ENCODE measurements at regions not wholly inside any gene's neighbourhood (a gene's known extent, or its start where the extent isn't known, plus 50 kb on each side); places are given as distances from the start of the nearest gene placed in this dataset.

DNA sequence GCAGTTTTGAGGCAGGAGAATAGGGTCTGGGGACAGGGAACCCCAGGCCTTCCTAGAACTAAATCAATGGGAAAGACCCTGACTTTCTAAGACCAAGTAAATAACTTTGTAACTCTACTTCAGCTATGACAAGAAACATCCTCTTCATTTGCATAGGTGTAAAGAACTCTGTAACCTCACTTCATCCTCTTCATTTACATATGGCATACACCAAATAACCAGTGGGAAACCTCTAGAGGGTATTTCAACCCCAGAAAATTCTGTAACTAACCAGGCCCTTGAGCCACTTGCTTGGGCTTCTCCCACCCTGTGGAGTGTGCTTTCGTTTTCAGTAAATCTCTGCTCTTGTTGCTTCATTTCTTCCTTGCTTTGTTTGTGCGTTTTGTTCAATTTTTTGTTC is 495.6 kb downstream of the SIPA1L2 start:
- no peak overlapping the region for H3K27ac ChIP-seq (ENCODE audit: insufficient read depth, low read length)
- no peak for DNase-seq
- no peak overlapping the region for H3K56ac ChIP-seq (ENCODE audit: extremely low read depth, insufficient read depth, low read length)
- no CpG with 5 or more reads among the region's 2 CpGs for WGBS, 2 experiments (ENCODE audit: extremely low coverage in 2 of 2, insufficient read length in 1 of 2)
- H3K14ac ChIP-seq (replicated peaks; ENCODE audit: low read depth, low read length): no peak overlapping the region
- H3K79me1 ChIP-seq (ENCODE audit: low read depth in 1 of 2, low read length in 2 of 2): no peaks in the 10 kb centered on the region
- H2BK20ac ChIP-seq (ENCODE audit: low read depth, low read length): no peak overlapping the region
- no peak overlapping the region for H3K23ac ChIP-seq (ENCODE audit: low read depth, low read length)
- no peak overlapping the region for H3K4me3 ChIP-seq (ENCODE audit: insufficient read depth, low read depth, low read length)
- no peak overlapping the region for H3K4me2 ChIP-seq (ENCODE audit: low read depth, low read length)
- no TSS peak for BruUV-seq (replicated peaks)
- H3K9me3 ChIP-seq (ENCODE audit: control insufficient read depth, insufficient read depth, low read length): no peaks in the 10 kb centered on the region; the same call in 1 of the 2 replicates
- H2AK9ac ChIP-seq (replicated peaks; ENCODE audit: low read depth, low read length, poor library complexity): no peak overlapping the region
- H2AFZ ChIP-seq (replicated peaks; ENCODE audit: low read length, poor library complexity): no peak overlapping the region
- POLR2A ChIA-PET (ENCODE audit: unreplicated experiment): no interaction called here
- no peaks in the 10 kb centered on the region for H4K20me1 ChIP-seq (ENCODE audit: insufficient read depth, low read length)
- no peak overlapping the region for H4K8ac ChIP-seq (ENCODE audit: low read depth in 2 of 2, low read length in 2 of 2)
- intact Hi-C loops (cut with micrococcal nuclease): no loop called here
- no peak overlapping the region for H4K5ac ChIP-seq (ENCODE audit: low read depth, low read length)
- no peak overlapping the region for H4K91ac ChIP-seq (ENCODE audit: insufficient read depth, low read depth, low read length)
- no peak overlapping the region for H2BK15ac ChIP-seq (ENCODE audit: low read depth, low read length)
- TF ChIP-seq NFE2L2 (IDR thresholded peaks at IDR 0.05; ENCODE audit: low read depth, low read length): no peak
- H3K4me1 ChIP-seq (ENCODE audit: control insufficient read depth, insufficient read depth, low read length): no peaks in the 10 kb centered on the region
- no peak overlapping the region for H2BK5ac ChIP-seq (ENCODE audit: low read depth, low read length, poor library complexity, severe bottlenecking)
- in situ Hi-C loops (cut with MboI; ENCODE audit: low sequenced_read_pairs): no loop called here
- H2AK5ac ChIP-seq (ENCODE audit: low read depth, low read length): no peak overlapping the region
- no peak overlapping the region for H3K9ac ChIP-seq (ENCODE audit: low read depth, low read length)
- no peaks in the 10 kb centered on the region for H3K27me3 ChIP-seq (ENCODE audit: control insufficient read depth, insufficient read depth, low read length)
- H3K18ac ChIP-seq (ENCODE audit: low read depth, low read length): no peak overlapping the region
- no peak for ATAC-seq (ENCODE audit: low read depth)
- H3K36me3 ChIP-seq (ENCODE audit: control insufficient read depth, insufficient read depth, low read length): no peaks in the 10 kb centered on the region
- CTCF ChIA-PET: no interaction called here
- no peak overlapping the region for H3K4ac ChIP-seq (ENCODE audit: low read depth, low read length)
- H2BK120ac ChIP-seq (ENCODE audit: low read depth, low read length): no peak overlapping the region
- dilution Hi-C loops (cut with HindIII; ENCODE audit: low sequenced_read_pairs, unreplicated experiment): no loop called here
- H3K9me1 ChIP-seq (ENCODE audit: insufficient read depth, low read length): no peaks in the 10 kb centered on the region

All from IMR-90 (cell line).